HFF-Myc (cell line): ENCODE measurements at regions not wholly inside any gene's neighbourhood (a gene's known extent, or its start where the extent isn't known, plus 50 kb on each side); places are given as distances from the start of the nearest gene placed in this dataset.

Source experiments
- DNase-seq: peaks from one replicate; pipeline ENCODE4 v3.0.0-alpha.2; 2011; ENCODE audit warnings: low read depth; ENCODE audit errors: extremely low read depth
- H3K4me3 ChIP-seq: replicated peaks from 2 replicates; pipeline ENCODE4 v1.5.1; 2011; ENCODE audit warnings: low read depth, mild to moderate bottlenecking, control low read depth, low read length
- CTCF ChIP-seq: IDR thresholded peaks from 2 replicates; pipeline ENCODE4 v1.5.1; 2012; ENCODE audit warnings: mild to moderate bottlenecking, low read depth, low read length, control low read depth; ENCODE audit errors: missing control alignments

- no peak for DNase-seq
- TF ChIP-seq CTCF = no peak
- no peak overlapping the region for H3K4me3 ChIP-seq
These were observed 159.5 kb upstream of the NCAM1 start for GRCh38 chr11:112801817-112802088.

- no peak for TF ChIP-seq CTCF
- H3K4me3 ChIP-seq = no peak overlapping the region
- DNase-seq = no peak
These were observed 155.6 kb upstream of the NCAM1 start for GRCh38 chr11:112805658-112806057.

- no peak overlapping the region for H3K4me3 ChIP-seq
- TF ChIP-seq CTCF = no peak
- DNase-seq = no peak
These were observed 155.0 kb upstream of the NCAM1 start for GRCh38 chr11:112806256-112806655.

GRCh38 chr11:112806876-112807275 is 154.3 kb upstream of the NCAM1 start:
- no peak overlapping the region for H3K4me3 ChIP-seq
- no peak for TF ChIP-seq CTCF
- no peak for DNase-seq

- no peak overlapping the region for H3K4me3 ChIP-seq
- TF ChIP-seq CTCF = no peak
- no peak for DNase-seq
These were observed 151.8 kb upstream of the NCAM1 start for GRCh38 chr11:112809429-112809828.

GRCh38 chr11:112810951-112811350 is 150.3 kb upstream of the NCAM1 start:
- TF ChIP-seq CTCF = no peak
- DNase-seq = no peak
- no peak overlapping the region for H3K4me3 ChIP-seq

- TF ChIP-seq CTCF = no peak
- DNase-seq = no peak
These were observed 149.4 kb upstream of the NCAM1 start for GRCh38 chr11:112811783-112812182.

More at GRCh38 chr11:112811783-112812182, 149.4 kb upstream of the NCAM1 start:
- H3K4me3 ChIP-seq = no peak overlapping the region
